H9 (cell line): ENCODE measurements at regions not wholly inside any gene's neighbourhood (a gene's known extent, or its start where the extent isn't known, plus 50 kb on each side); places are given as distances from the start of the nearest gene placed in this dataset.

Source experiments
- DNase-seq: peaks from one replicate; pipeline ENCODE4 v3.0.0-alpha.2; 2017
- H2AFZ ChIP-seq: one replicate; pipeline ENCODE4 v1.6.1; 2013; ENCODE audit warnings: mild to moderate bottlenecking, low read length, control low read depth, moderate library complexity
- H2AK5ac ChIP-seq: 2 replicates; pipeline ENCODE4 v1.6.1; 2013; ENCODE audit warnings: low read length, control low read depth, mixed read lengths; ENCODE audit not compliant: insufficient read length
- H2BK120ac ChIP-seq: one replicate; pipeline ENCODE4 v1.6.1; 2013; ENCODE audit warnings: low read depth, mild to moderate bottlenecking, low read length, control low read depth, inconsistent platforms; ENCODE audit not compliant: poor library complexity, severe bottlenecking
- H2BK12ac ChIP-seq: 2 replicates; pipeline ENCODE4 v1.6.1; 2013; ENCODE audit warnings: low read length, control low read depth, mixed read lengths, low read depth; ENCODE audit not compliant: insufficient read length
- H2BK15ac ChIP-seq: 2 replicates; pipeline ENCODE4 v1.6.1; 2013; ENCODE audit warnings: low read depth, low read length, control low read depth
- H2BK20ac ChIP-seq: one replicate; pipeline ENCODE4 v1.6.1; 2013; ENCODE audit warnings: low read depth, mild to moderate bottlenecking, low read length, control low read depth, inconsistent platforms; ENCODE audit not compliant: poor library complexity, severe bottlenecking
- H2BK5ac ChIP-seq: 2 replicates; pipeline ENCODE4 v1.6.1; 2013; ENCODE audit warnings: low read length, control low read depth, mixed read lengths; ENCODE audit not compliant: insufficient read length
- H3K14ac ChIP-seq: 2 replicates; pipeline ENCODE4 v1.6.1; 2013; ENCODE audit warnings: low read length, control low read depth; ENCODE audit not compliant: insufficient read depth
- H3K18ac ChIP-seq: 2 replicates; pipeline ENCODE4 v1.6.1; 2013; ENCODE audit warnings: low read depth, mild to moderate bottlenecking, mixed read lengths, low read length, control low read depth; ENCODE audit not compliant: insufficient read length
- H3K23ac ChIP-seq: 2 replicates; pipeline ENCODE4 v1.6.1; 2013; ENCODE audit warnings: low read length, control low read depth, mixed read lengths, low read depth; ENCODE audit not compliant: insufficient read length
- H3K23me2 ChIP-seq: 2 replicates; pipeline ENCODE4 v1.6.1; 2013; ENCODE audit warnings: low read depth, mild to moderate bottlenecking, mixed read lengths, low read length, control low read depth; ENCODE audit not compliant: insufficient read length, poor library complexity, severe bottlenecking
- H3K27ac ChIP-seq: 2 replicates; pipeline ENCODE4 v1.5.1; 2013; ENCODE audit warnings: low read length, control low read depth, mixed read lengths, low read depth; ENCODE audit not compliant: insufficient read length
- H3K27me3 ChIP-seq: 2 replicates; pipeline ENCODE4 v1.6.1; 2013; ENCODE audit warnings: low read length, control low read depth, inconsistent platforms; ENCODE audit not compliant: insufficient read depth
- H3K4ac ChIP-seq: 2 replicates; pipeline ENCODE4 v1.6.1; 2013; ENCODE audit warnings: low read depth, mild to moderate bottlenecking, control low read depth, inconsistent platforms, low read length, moderate library complexity
- H3K4me1 ChIP-seq: 2 replicates; pipeline ENCODE4 v1.6.1; 2013; ENCODE audit warnings: low read length, control low read depth, inconsistent platforms; ENCODE audit not compliant: insufficient read depth
- H3K4me2 ChIP-seq: 2 replicates; pipeline ENCODE4 v1.6.1; 2013; ENCODE audit warnings: low read length, control low read depth, mixed read lengths; ENCODE audit not compliant: insufficient read length, insufficient read depth
- H3K56ac ChIP-seq: 2 replicates; pipeline ENCODE4 v1.6.1; 2013; ENCODE audit warnings: low read depth, mild to moderate bottlenecking, mixed read lengths, low read length, control low read depth; ENCODE audit not compliant: insufficient read length
- H3K79me1 ChIP-seq: 2 replicates; pipeline ENCODE4 v1.6.1; 2013; ENCODE audit warnings: low read depth, mild to moderate bottlenecking, moderate library complexity, low read length, control low read depth, inconsistent platforms; ENCODE audit not compliant: insufficient read depth, poor library complexity, severe bottlenecking
- H3K79me2 ChIP-seq: 2 replicates; pipeline ENCODE4 v1.6.1; 2013; ENCODE audit warnings: low read length, control low read depth, inconsistent platforms; ENCODE audit not compliant: insufficient read depth
- H3K9ac ChIP-seq: 2 replicates; pipeline ENCODE4 v1.6.1; 2013; ENCODE audit warnings: low read length, control low read depth, mixed read lengths; ENCODE audit not compliant: insufficient read length; ENCODE audit errors: extremely low read depth
- H3K9me3 ChIP-seq: one replicate; pipeline ENCODE4 v1.6.1; 2013; ENCODE audit warnings: low read depth, low read length, inconsistent platforms; ENCODE audit not compliant: control insufficient read depth
- H3T11ph ChIP-seq: one replicate; pipeline ENCODE4 v1.6.1; 2013; ENCODE audit warnings: mild to moderate bottlenecking, low read length, control low read depth, inconsistent platforms
- H4K20me1 ChIP-seq: one replicate; pipeline ENCODE4 v1.6.1; 2013; ENCODE audit not compliant: control insufficient read depth, insufficient read length, insufficient read depth
- H4K5ac ChIP-seq: 2 replicates; pipeline ENCODE4 v1.6.1; 2013; ENCODE audit warnings: low read depth, mild to moderate bottlenecking, mixed read lengths, low read length, control low read depth; ENCODE audit not compliant: insufficient read length
- H4K8ac ChIP-seq: replicated peaks from 2 replicates; pipeline ENCODE4 v1.6.1; 2013; ENCODE audit warnings: low read length, control low read depth, mixed read lengths, low read depth; ENCODE audit not compliant: insufficient read length
- H4K91ac ChIP-seq: 2 replicates; pipeline ENCODE4 v1.6.1; 2013; ENCODE audit warnings: low read depth, mild to moderate bottlenecking, moderate library complexity, mixed read lengths, low read length, control low read depth; ENCODE audit not compliant: insufficient read length
- H3K27ac Mint-ChIP-seq, 3 experiments: 2 replicates in 2 of 3; 3 replicates in 1 of 3; pipeline ENCODE4 v1.8.0; 2020 to 2021; ENCODE audit warnings: mixed read lengths in 3 of 3, mild to moderate bottlenecking in 1 of 3, moderate library complexity in 1 of 3
- H3K27me3 Mint-ChIP-seq: 2 replicates; pipeline ENCODE4 v1.8.0; 2021; ENCODE audit warnings: low read depth, mild to moderate bottlenecking, moderate library complexity, mixed read lengths
- H3K36me3 Mint-ChIP-seq, 3 experiments: 2 replicates in 2 of 3; 3 replicates in 1 of 3; pipeline ENCODE4 v1.8.0; 2020 to 2021; ENCODE audit warnings: low read depth in 3 of 3, mixed read lengths in 3 of 3; ENCODE audit not compliant: insufficient read depth in 1 of 3
- H3K4me1 Mint-ChIP-seq, 2 experiments: 2 replicates each; pipeline ENCODE4 v1.8.0; 2020; ENCODE audit warnings: mixed read lengths in 2 of 2
- H3K4me3 Mint-ChIP-seq, 2 experiments: 2 replicates in 1 of 2; 3 replicates in 1 of 2; pipeline ENCODE4 v1.8.0; 2020 to 2021; ENCODE audit warnings: mild to moderate bottlenecking in 2 of 2, mixed read lengths in 2 of 2, moderate library complexity in 1 of 2
- H3K9me3 Mint-ChIP-seq, 2 experiments: 2 replicates in 1 of 2; 3 replicates in 1 of 2; pipeline ENCODE4 v1.8.0; 2020; ENCODE audit warnings: mild to moderate bottlenecking in 2 of 2, mixed read lengths in 2 of 2, moderate library complexity in 1 of 2
- CTCF ChIP-seq: fragments of 200-600 bp; sonication (generic); conservative IDR thresholded peaks from 3 replicates; pipeline ENCODE4 v1.8.0; 2021; ENCODE audit warnings: antibody characterized with exemption, mild to moderate bottlenecking
- WGBS: extraction: QIAGEN DNeasy Blood & Tissue Kit; methylation state at CpG from one replicate; pipeline ENCODE4 v1.1.7; 2013; ENCODE audit warnings: missing lambda C conversion rate, low lambda C conversion rate, mixed read lengths; ENCODE audit not compliant: insufficient read length; ENCODE audit errors: extremely low coverage; 5-methylcytosine and 5-hydroxymethylcytosine counted together

- Mint-ChIP-seq H3K4me1 (peaks cover 14 to 19% of the 10 kb centered on the region in 2 experiments), H3K9me3 (no peaks in the 10 kb centered on the region), H3K4me3 (no peak overlapping the region), H3K27ac (no peak overlapping the region), H3K27me3 (no peaks in the 10 kb centered on the region), H3K36me3 (no peaks in the 10 kb centered on the region)
- Histone ChIP-seq H3K79me2 (no peaks in the 10 kb centered on the region), H3K4ac (no peak overlapping the region), H3K23ac (no peak overlapping the region), H3K56ac (no peak overlapping the region), H3K79me1 (no peaks in the 10 kb centered on the region), H3K27me3 (no peaks in the 10 kb centered on the region), H2BK12ac (no peak overlapping the region), H4K91ac (no peak overlapping the region), H2AFZ (no peak overlapping the region), H3K9me3 (no peaks in the 10 kb centered on the region), H3K14ac (no peak overlapping the region), H2BK20ac (no peak overlapping the region), H3K27ac (no peak overlapping the region), H3K4me1 (no peaks in the 10 kb centered on the region), H4K5ac (no peak overlapping the region), H4K8ac (no peak overlapping the region), H3K9ac (no peak overlapping the region), H3K4me2 (no peak overlapping the region), H2BK120ac (no peak overlapping the region), H2AK5ac (no peak overlapping the region), H4K20me1 (no peaks in the 10 kb centered on the region), H2BK15ac (no peak overlapping the region), H2BK5ac (no peak overlapping the region), H3K23me2 (no peaks in the 10 kb centered on the region), H3T11ph (no peak overlapping the region), H3K18ac (no peak overlapping the region)
- WGBS, result no CpG with 5 or more reads among the region's 4 CpGs
- no peak for DNase-seq
- no peak for TF ChIP-seq CTCF
These were observed 627.0 kb upstream of the SLC39A10 start for GRCh38 chr2:195029804-195030654.
